ENCODE measurements at regions not wholly inside any gene's neighbourhood (a gene's known extent, or its start where the extent isn't known, plus 50 kb on each side); places are given as distances from the start of the nearest gene placed in this dataset.

DNA sequence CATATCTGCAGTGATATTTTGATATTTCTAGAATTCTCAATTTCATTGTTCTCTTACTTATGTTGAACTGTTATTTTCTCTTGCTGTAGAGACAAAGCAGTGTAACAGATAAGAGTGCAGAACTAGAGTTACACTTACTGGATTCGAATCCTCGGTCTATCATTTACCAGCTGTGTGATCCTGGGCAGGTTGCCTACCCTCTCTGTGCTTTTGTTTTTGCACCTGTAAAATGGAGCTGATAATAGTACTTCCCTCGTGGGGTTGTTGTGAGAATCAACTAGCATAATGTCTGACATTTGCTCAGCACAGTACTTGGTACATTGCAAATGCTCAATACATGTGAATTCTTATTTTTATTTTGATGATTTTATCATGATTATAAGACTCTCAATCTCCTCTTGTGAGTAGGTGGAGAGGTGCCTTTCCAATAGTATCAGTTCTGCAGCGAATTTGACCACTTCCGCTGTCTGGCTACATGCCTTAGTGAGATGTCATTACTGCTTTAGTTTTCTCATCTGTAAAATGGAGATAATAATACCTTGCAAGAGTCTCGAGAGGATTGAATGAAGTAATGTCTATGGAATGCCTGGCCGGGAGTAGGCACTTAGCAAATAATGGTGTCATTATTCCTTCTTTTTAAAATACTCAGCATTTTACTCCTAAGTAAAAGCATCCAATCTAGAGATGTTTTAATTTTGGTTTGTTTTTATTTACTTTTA lies 312.2 kb upstream of the MAF start:
- H3K4me3 ChIP-seq (ENCODE audit: low read length), result no peak overlapping the region
- TF ChIP-seq, protein P1, sequence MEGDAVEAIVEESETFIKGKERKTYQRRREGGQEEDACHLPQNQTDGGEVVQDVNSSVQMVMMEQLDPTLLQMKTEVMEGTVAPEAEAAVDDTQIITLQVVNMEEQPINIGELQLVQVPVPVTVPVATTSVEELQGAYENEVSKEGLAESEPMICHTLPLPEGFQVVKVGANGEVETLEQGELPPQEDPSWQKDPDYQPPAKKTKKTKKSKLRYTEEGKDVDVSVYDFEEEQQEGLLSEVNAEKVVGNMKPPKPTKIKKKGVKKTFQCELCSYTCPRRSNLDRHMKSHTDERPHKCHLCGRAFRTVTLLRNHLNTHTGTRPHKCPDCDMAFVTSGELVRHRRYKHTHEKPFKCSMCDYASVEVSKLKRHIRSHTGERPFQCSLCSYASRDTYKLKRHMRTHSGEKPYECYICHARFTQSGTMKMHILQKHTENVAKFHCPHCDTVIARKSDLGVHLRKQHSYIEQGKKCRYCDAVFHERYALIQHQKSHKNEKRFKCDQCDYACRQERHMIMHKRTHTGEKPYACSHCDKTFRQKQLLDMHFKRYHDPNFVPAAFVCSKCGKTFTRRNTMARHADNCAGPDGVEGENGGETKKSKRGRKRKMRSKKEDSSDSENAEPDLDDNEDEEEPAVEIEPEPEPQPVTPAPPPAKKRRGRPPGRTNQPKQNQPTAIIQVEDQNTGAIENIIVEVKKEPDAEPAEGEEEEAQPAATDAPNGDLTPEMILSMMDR (conservative IDR thresholded peaks at IDR 0.05; ENCODE audit: low read depth, low read length), result no peak
- DNase-seq (ENCODE audit: low read depth), result no peak

DNA sequence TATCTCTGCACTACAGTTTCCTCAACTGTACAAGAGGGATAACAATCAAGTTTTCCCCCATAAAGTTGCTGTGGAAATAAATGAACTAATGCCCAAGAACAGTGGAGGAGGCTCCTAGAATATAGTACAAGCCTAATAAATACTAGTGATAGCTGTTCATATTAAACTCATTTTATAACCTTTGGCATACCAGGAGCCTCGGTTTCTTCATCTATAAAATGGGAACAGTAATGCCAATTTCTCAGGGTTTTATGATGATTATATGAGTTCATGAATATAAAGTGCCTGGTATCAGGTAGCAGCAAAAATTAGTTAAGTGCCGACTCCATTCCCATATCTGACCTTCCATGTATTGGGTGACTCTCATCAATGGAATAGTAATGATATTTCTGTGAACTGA lies 311.1 kb upstream of the MAF start:
- TF ChIP-seq, protein P1 (conservative IDR thresholded peaks at IDR 0.05; ENCODE audit: low read depth, low read length), result no peak
- no peak overlapping the region for H3K4me3 ChIP-seq (ENCODE audit: low read length)
- no peak for DNase-seq (ENCODE audit: low read depth)

DNA sequence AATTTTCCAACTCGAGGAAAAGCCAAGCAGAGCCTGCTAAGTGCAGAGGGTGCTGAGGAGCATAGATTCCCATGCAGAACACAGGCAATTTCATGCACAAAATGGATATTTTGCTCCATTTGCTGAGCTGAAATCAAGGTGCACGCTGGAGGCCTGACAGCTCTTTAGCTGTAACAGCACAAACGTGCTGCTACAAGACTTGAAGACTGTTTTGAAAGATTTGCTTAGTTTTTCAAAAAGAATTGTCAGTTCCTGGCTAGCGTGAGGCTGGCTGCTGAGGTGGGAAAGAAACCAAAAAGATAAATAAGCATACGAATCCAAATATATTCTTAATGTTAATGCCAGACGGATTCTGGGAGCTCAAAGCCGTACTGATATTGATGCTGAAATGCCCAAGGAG lies 309.0 kb upstream of the MAF start:
- no peak overlapping the region for H3K4me3 ChIP-seq (ENCODE audit: low read length)
- DNase-seq (ENCODE audit: low read depth), result no peak
- TF ChIP-seq, protein P1 (conservative IDR thresholded peaks at IDR 0.05; ENCODE audit: low read depth, low read length), result no peak

DNA sequence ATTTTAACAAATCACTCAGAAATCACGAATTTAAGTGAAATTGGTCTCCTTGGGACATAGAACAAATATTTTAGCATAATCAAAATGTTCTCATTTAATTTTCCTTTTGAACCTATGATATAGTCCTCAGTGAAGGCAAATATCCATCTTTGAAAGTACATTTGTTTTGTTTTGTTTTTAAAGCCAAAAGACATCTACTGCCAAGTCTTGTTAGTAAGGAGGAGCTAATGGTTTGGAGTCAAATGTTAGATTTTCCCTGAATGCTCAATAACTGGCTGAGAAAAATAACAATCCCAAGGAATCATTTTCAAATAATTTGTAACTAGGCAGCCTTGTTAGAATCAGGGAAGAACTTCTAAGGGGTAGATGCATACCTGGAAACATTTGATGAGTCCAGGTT lies 302.9 kb upstream of the MAF start:
- TF ChIP-seq, protein P1 (conservative IDR thresholded peaks at IDR 0.05; ENCODE audit: low read depth, low read length), result no peak
- DNase-seq (ENCODE audit: low read depth), result no peak
- H3K4me3 ChIP-seq (ENCODE audit: low read length), result no peak overlapping the region

DNA sequence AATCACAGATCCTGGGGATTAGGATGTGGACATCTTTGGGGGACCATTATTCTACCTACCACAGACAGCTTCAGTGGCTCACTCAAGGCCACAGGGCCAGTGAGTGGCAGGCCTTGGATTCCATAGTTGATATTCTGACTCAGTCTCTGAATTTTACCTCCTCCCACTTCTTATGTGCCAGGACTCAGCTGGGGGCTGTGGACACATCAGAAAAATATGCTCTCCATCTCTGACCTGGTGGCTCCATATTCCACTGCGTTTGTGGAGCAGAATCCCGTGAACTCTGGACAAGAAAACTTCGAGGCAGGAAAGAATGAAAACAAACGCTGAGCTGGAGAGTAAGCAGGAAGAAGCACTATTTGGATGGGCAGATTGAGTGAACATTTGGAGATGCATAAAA lies 301.8 kb upstream of the MAF start:
- TF ChIP-seq, protein P1 (conservative IDR thresholded peaks at IDR 0.05; ENCODE audit: low read depth, low read length), result no peak
- no peak overlapping the region for H3K4me3 ChIP-seq (ENCODE audit: low read length)
- DNase-seq (ENCODE audit: low read depth), result no peak

DNA sequence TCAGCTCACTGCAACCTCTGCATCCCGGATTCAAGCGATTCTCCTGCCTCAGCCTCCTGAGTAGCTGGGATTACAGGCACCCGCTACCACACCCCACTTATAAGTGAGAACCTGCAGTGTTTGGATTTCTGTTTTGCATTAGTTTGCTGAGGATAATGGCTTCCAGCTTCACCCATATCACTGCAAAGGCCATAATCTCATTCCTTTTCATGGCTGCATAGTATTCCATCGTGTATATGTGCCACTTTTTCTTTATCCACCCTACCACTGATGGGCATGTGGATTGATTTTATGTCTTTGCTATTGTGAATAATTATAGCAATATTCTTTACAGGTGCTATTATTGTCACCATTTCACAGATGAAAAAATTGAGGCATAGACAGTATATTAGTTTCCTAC lies 301.0 kb upstream of the MAF start:
- no peak for DNase-seq (ENCODE audit: low read depth)
- no peak overlapping the region for H3K4me3 ChIP-seq (ENCODE audit: low read length)
- TF ChIP-seq, protein P1 (conservative IDR thresholded peaks at IDR 0.05; ENCODE audit: low read depth, low read length), result no peak

DNA sequence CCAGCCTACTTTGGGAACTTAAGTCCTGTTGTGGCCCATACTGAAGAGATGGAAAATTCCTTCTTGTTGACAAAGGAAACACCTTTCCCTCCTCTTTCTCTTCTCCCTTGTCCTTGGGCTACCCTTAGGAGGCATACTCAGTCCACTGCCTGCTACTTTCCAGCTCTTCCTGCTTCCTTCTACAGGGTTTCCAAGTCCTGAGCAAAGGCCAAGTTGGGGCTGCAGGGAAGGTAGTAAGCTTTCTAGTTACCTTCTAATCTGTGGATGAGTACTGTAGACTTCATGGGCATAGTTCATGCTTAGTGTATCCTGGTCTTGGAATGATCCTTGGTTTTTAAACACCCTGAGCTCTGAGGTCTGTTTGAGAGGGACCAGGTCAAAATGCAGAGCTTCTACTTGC lies 299.2 kb upstream of the MAF start:
- DNase-seq (ENCODE audit: low read depth), result no peak
- H3K4me3 ChIP-seq (ENCODE audit: low read length), result no peak overlapping the region
- TF ChIP-seq, protein P1 (conservative IDR thresholded peaks at IDR 0.05; ENCODE audit: low read depth, low read length), result no peak

All from retinal pigment epithelial cell (primary cell).